Liver (tissue), 8 donors: ENCODE measurements at regions not wholly inside any gene's neighbourhood (a gene's known extent, or its start where the extent isn't known, plus 50 kb on each side); places are given as distances from the start of the nearest gene placed in this dataset.

Source experiments
- DNase-seq: peaks from one replicate; pipeline ENCODE4 v3.0.0-alpha.2; 2017; ENCODE audit warnings: low spot score
- H3K27ac ChIP-seq, 2 donors: one replicate each; pipeline ENCODE4 v1.7.0; 2013; ENCODE audit warnings: inconsistent platforms in 2 of 2, low read length in 2 of 2, control low read depth in 1 of 2, low read depth in 1 of 2, mild to moderate bottlenecking in 1 of 2
- H3K27me3 ChIP-seq, 4 donors: one replicate each; pipeline versions ENCODE4 v1.6.1 to v1.7.0; 2013; ENCODE audit warnings: low read length in 3 of 4, inconsistent platforms in 1 of 4, mild to moderate bottlenecking in 1 of 4, moderate library complexity in 1 of 4; ENCODE audit not compliant: control insufficient read depth in 4 of 4, insufficient read depth in 4 of 4
- H3K36me3 ChIP-seq, 4 donors: one replicate each; pipeline versions ENCODE4 v1.6.1 to v1.7.0; 2013; ENCODE audit warnings: low read length in 3 of 4, mild to moderate bottlenecking in 3 of 4, low read depth in 1 of 4, moderate library complexity in 1 of 4; ENCODE audit not compliant: control insufficient read depth in 4 of 4, insufficient read depth in 3 of 4
- H3K4me1 ChIP-seq, 4 donors: one replicate each; pipeline versions ENCODE4 v1.6.1 to v1.7.0; 2013; ENCODE audit warnings: low read length in 3 of 4, mild to moderate bottlenecking in 3 of 4, moderate library complexity in 1 of 4; ENCODE audit not compliant: control insufficient read depth in 4 of 4, insufficient read depth in 4 of 4
- H3K4me3 ChIP-seq, 3 donors: one replicate each; pipeline versions ENCODE4 v1.6.1 to v1.7.0; 2013; ENCODE audit warnings: low read length in 3 of 3, control low read depth in 1 of 3, low read depth in 1 of 3, mild to moderate bottlenecking in 1 of 3
- H3K9ac ChIP-seq, 2 donors: one replicate each; pipeline ENCODE4 v1.7.0; 2013; ENCODE audit warnings: low read length in 2 of 2, mild to moderate bottlenecking in 2 of 2, moderate library complexity in 2 of 2, control low read depth in 1 of 2, low read depth in 1 of 2
- H3K9me3 ChIP-seq, 4 donors: one replicate each; pipeline versions ENCODE4 v1.6.1 to v1.7.0; 2013; ENCODE audit warnings: low read length in 3 of 4; ENCODE audit not compliant: control insufficient read depth in 4 of 4
- ATF3 ChIP-seq: IDR thresholded peaks from 2 replicates; pipeline ENCODE4 v1.6.1; 2016; ENCODE audit warnings: antibody characterized with exemption
- CTCF ChIP-seq: fragments of 150-350 bp; IDR thresholded peaks from 2 replicates; pipeline ENCODE4 v1.5.1; 2017; ENCODE audit warnings: improper control_type of control experiment, low read depth, low read length; ENCODE audit not compliant: missing input control
- FOXA1 ChIP-seq: IDR thresholded peaks from 2 replicates; pipeline ENCODE4 v1.6.1; 2016; ENCODE audit warnings: antibody characterized with exemption
- FOXA2 ChIP-seq: IDR thresholded peaks from 2 replicates; pipeline ENCODE4 v1.6.1; 2016; ENCODE audit warnings: antibody characterized with exemption
- GABPA ChIP-seq, 2 donors: IDR thresholded peaks in 1 of 2; conservative IDR thresholded peaks in 1 of 2; 2 replicates each; pipeline ENCODE4 v1.6.1; 2016; ENCODE audit warnings: antibody characterized with exemption in 2 of 2, mild to moderate bottlenecking in 1 of 2, moderate library complexity in 1 of 2
- HNF4A ChIP-seq, 2 donors: conservative IDR thresholded peaks; 2 replicates each; pipeline ENCODE4 v1.6.1; 2016; ENCODE audit warnings: antibody characterized with exemption in 2 of 2, mild to moderate bottlenecking in 2 of 2
- HNF4G ChIP-seq: IDR thresholded peaks from 2 replicates; pipeline ENCODE4 v1.6.1; 2016; ENCODE audit warnings: antibody characterized with exemption
- NR2F2 ChIP-seq: IDR thresholded peaks from 2 replicates; pipeline ENCODE4 v1.6.1; 2016; ENCODE audit warnings: antibody characterized with exemption
- RAD21 ChIP-seq, 2 donors: IDR thresholded peaks; 2 replicates each; pipeline ENCODE4 v1.6.1; 2016; ENCODE audit warnings: antibody characterized with exemption in 2 of 2, mild to moderate bottlenecking in 2 of 2
- REST ChIP-seq: IDR thresholded peaks from 2 replicates; pipeline ENCODE4 v1.6.1; 2016; ENCODE audit warnings: antibody characterized with exemption, mild to moderate bottlenecking
- RXRA ChIP-seq, 2 donors: IDR thresholded peaks; 2 replicates each; pipeline ENCODE4 v1.6.1; 2017 to 2018; ENCODE audit warnings: antibody characterized with exemption in 2 of 2, mild to moderate bottlenecking in 1 of 2
- SP1 ChIP-seq: IDR thresholded peaks from 2 replicates; pipeline ENCODE4 v1.6.1; 2018; ENCODE audit warnings: antibody characterized with exemption, mild to moderate bottlenecking
- TAF1 ChIP-seq: conservative IDR thresholded peaks from 2 replicates; pipeline ENCODE4 v1.6.1; 2016; ENCODE audit warnings: antibody characterized with exemption, mild to moderate bottlenecking
- YY1 ChIP-seq: IDR thresholded peaks from 2 replicates; pipeline ENCODE4 v1.6.1; 2016; ENCODE audit warnings: antibody characterized with exemption, mild to moderate bottlenecking
- ZBTB33 ChIP-seq: IDR thresholded peaks from 2 replicates; pipeline ENCODE4 v1.6.1; 2016; ENCODE audit warnings: antibody characterized with exemption
- WGBS: extraction: QIAGEN DNeasy Blood & Tissue Kit; methylation state at CpG from one replicate; pipeline ENCODE4 v1.1.7; 2013; 5-methylcytosine and 5-hydroxymethylcytosine counted together
- donor health status: healthy.
- donor health status: healthy.
- donor health status: healthy.
- donor health status: healthy.
- donor health status: healthy.

- no peaks in the 10 kb centered on the region for H3K36me3 ChIP-seq
- peaks cover 0 to 15% (median 6%) of the 10 kb centered on the region in 4 donors for H3K4me1 ChIP-seq
- H3K27me3 ChIP-seq, result no peaks in the 10 kb centered on the region
- TF ChIP-seq TAF1, result no peak
- TF ChIP-seq NR2F2, result no peak
- no peak for TF ChIP-seq FOXA1
- TF ChIP-seq HNF4A (conservative IDR thresholded peaks at IDR 0.05), result no peak
- H3K9me3 ChIP-seq, result no peaks in the 10 kb centered on the region
- no peak for DNase-seq
- no peak overlapping the region for H3K9ac ChIP-seq
- H3K27ac ChIP-seq, result peak overlapping the region in 1 of 2 donors; percentile 38
- no peak overlapping the region for H3K4me3 ChIP-seq
- WGBS, result 52% methylated on average over 6 of the region's 6 CpGs
These were observed 123.0 kb downstream of the LYPLAL1 start for GRCh38 chr1:219296430-219297355.

GRCh38 chr1:219294251-219294650, 120.6 kb downstream of the LYPLAL1 start:
- no peak for TF ChIP-seq RXRA (IDR thresholded peaks at IDR 0.05)
- no peak for TF ChIP-seq RAD21 (IDR thresholded peaks at IDR 0.05)
- no peak for TF ChIP-seq TAF1
- no peak for TF ChIP-seq ATF3
- TF ChIP-seq REST, result no peak
- H3K27me3 ChIP-seq, result no peaks in the 10 kb centered on the region
- no peak overlapping the region for H3K27ac ChIP-seq
- no peaks in the 10 kb centered on the region for H3K36me3 ChIP-seq
- DNase-seq, result no peak
- H3K9me3 ChIP-seq, result no peaks in the 10 kb centered on the region
- H3K9ac ChIP-seq, result no peak overlapping the region
- no peak overlapping the region for H3K4me3 ChIP-seq
- peaks cover 0 to 15% (median 6%) of the 10 kb centered on the region in 4 donors for H3K4me1 ChIP-seq

- Histone ChIP-seq H3K4me1 (peaks cover 0 to 15% (median 6%) of the 10 kb centered on the region in 4 donors), H3K27ac (no peak overlapping the region), H3K9ac (no peak overlapping the region), H3K9me3 (no peaks in the 10 kb centered on the region), H3K27me3 (no peaks in the 10 kb centered on the region), H3K4me3 (no peak overlapping the region), H3K36me3 (no peaks in the 10 kb centered on the region)
- WGBS, result 84% methylated on average over 3 of the region's 3 CpGs
- no peak for DNase-seq
- TF ChIP-seq SP1 (no peak), GABPA (IDR thresholded peaks at IDR 0.05 in 1 of 2, conservative IDR thresholded peaks at IDR 0.05 in 1 of 2) (no peak), FOXA2 (no peak), RXRA (IDR thresholded peaks at IDR 0.05) (no peak), CTCF (no peak), REST (no peak), YY1 (no peak), HNF4G (no peak), ZBTB33 (no peak), NR2F2 (no peak), RAD21 (IDR thresholded peaks at IDR 0.05) (no peak)
These were observed 119.7 kb downstream of the LYPLAL1 start for GRCh38 chr1:219293410-219293809.
